NB4 (cell line): ENCODE measurements at regions not wholly inside any gene's neighbourhood (a gene's known extent, or its start where the extent isn't known, plus 50 kb on each side); places are given as distances from the start of the nearest gene placed in this dataset.

ENCODE experiments used
- DNase-seq: peaks from one replicate; pipeline ENCODE4 v3.0.0; 2010; ENCODE audit warnings: low read depth
- H3K4me3 ChIP-seq: one replicate; pipeline ENCODE4 v1.5.1; 2011; ENCODE audit warnings: mild to moderate bottlenecking, low read depth, low read length, moderate library complexity
- CTCF ChIP-seq: IDR thresholded peaks from one replicate; pipeline ENCODE4 v1.5.1; 2012; ENCODE audit warnings: low read depth, low read length
- MAX ChIP-seq: IDR thresholded peaks from 2 replicates; pipeline ENCODE4 v1.6.1; 2011; ENCODE audit warnings: low read depth, low read length
- MYC ChIP-seq: IDR thresholded peaks from 2 replicates; pipeline ENCODE4 v1.6.1; 2011; ENCODE audit warnings: low read depth, low read length
- POLR2A ChIP-seq: IDR thresholded peaks from 2 replicates; pipeline ENCODE4 v1.6.1; 2011; ENCODE audit warnings: mild to moderate bottlenecking; ENCODE audit not compliant: insufficient read length; ENCODE audit errors: extremely low read depth

GRCh38 chr17:77849239-77849638, 109.3 kb upstream of the TNRC6C start:
- no peak overlapping the region for H3K4me3 ChIP-seq
- TF ChIP-seq MYC, result no peak
- no peak for TF ChIP-seq POLR2A
- DNase-seq, result no peak

- no peak overlapping the region for H3K4me3 ChIP-seq
- TF ChIP-seq MYC (no peak), POLR2A (no peak), MAX (no peak), CTCF (no peak)
- no peak for DNase-seq
Measured at GRCh38 chr17:77851921-77852320, 106.6 kb upstream of the TNRC6C start.

- no peak for TF ChIP-seq MAX
- no peak for TF ChIP-seq CTCF
- no peak for TF ChIP-seq MYC
- no peak overlapping the region for H3K4me3 ChIP-seq
- no peak for DNase-seq
Measured at GRCh38 chr17:77852731-77853130, 105.8 kb upstream of the TNRC6C start.

- TF ChIP-seq MAX (no peak), MYC (no peak), CTCF (no peak), POLR2A (no peak)
- H3K4me3 ChIP-seq, result no peak overlapping the region
- no peak for DNase-seq
Measured at GRCh38 chr17:77853191-77853977, 105.1 kb upstream of the TNRC6C start.

- no peak for TF ChIP-seq MAX
- no peak for TF ChIP-seq CTCF
- no peak for TF ChIP-seq POLR2A
- no peak for TF ChIP-seq MYC
- no peak for DNase-seq
- no peak overlapping the region for H3K4me3 ChIP-seq
Measured at GRCh38 chr17:77854083-77854758, 104.3 kb upstream of the TNRC6C start.
